ENCODE measurements at regions not wholly inside any gene's neighbourhood (a gene's known extent, or its start where the extent isn't known, plus 50 kb on each side); places are given as distances from the start of the nearest gene placed in this dataset.
A peak's percentile ranks its signal among the peaks of the same experiment; 100 is the strongest.
"Not testable (repeated sequence)": the region's sequence is repeated elsewhere in the genome, so short reads cannot be mapped to it uniquely, and the experiment has no call there.

DNA sequence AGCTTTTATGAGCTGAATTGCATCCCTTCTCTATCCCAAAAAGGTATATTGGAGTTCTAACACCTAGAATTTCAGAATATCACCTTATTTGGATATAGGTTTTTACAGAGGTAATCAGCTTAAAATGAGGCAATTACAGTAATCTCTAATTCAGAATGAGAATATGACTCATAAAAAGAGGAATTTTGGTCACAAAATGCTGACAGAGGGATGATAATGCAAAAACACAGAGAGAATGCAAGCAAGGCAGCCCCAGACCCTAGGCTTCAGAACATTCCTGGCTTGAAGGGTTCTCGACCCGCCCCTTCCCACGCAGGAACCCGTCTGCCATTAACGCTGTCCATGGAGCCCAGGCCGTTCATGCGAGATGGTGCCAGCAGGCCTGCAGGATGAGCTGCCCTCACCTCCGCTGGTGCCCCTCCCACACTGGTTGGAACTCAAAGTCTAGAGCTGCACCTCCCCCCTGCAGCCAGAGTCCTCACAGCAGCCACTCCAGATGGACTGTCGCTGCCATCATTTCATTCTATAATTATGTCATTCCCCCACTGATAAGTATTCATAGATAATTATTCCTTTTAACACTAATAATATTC is 1173.4 kb upstream of the ACO1 start:
- H3K27me3 ChIP-seq (replicated peaks; ENCODE audit: control insufficient read depth, insufficient read depth, low read length), result no peaks in the 10 kb centered on the region
- H3K4me3 ChIP-seq (ENCODE audit: low read depth, low read length), result no peak overlapping the region
- TF ChIP-seq, protein P1, sequence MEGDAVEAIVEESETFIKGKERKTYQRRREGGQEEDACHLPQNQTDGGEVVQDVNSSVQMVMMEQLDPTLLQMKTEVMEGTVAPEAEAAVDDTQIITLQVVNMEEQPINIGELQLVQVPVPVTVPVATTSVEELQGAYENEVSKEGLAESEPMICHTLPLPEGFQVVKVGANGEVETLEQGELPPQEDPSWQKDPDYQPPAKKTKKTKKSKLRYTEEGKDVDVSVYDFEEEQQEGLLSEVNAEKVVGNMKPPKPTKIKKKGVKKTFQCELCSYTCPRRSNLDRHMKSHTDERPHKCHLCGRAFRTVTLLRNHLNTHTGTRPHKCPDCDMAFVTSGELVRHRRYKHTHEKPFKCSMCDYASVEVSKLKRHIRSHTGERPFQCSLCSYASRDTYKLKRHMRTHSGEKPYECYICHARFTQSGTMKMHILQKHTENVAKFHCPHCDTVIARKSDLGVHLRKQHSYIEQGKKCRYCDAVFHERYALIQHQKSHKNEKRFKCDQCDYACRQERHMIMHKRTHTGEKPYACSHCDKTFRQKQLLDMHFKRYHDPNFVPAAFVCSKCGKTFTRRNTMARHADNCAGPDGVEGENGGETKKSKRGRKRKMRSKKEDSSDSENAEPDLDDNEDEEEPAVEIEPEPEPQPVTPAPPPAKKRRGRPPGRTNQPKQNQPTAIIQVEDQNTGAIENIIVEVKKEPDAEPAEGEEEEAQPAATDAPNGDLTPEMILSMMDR (IDR thresholded peaks at IDR 0.05; ENCODE audit: insufficient read depth in 1 of 2, low read depth in 1 of 2, low read length in 1 of 2, severe bottlenecking in 1 of 2, unreplicated experiment in 1 of 2), result no peak
- Mint-ChIP-seq H3K27ac (ENCODE audit: unreplicated experiment) (no peak overlapping the region), H3K4me1 (ENCODE audit: low read depth, unreplicated experiment) (no peaks in the 10 kb centered on the region), H3K27me3 (ENCODE audit: insufficient read depth, unreplicated experiment) (no peaks in the 10 kb centered on the region), H3K9me3 (ENCODE audit: unreplicated experiment) (no peaks in the 10 kb centered on the region), H3K4me3 (ENCODE audit: unreplicated experiment) (no peak overlapping the region), H3K36me3 (ENCODE audit: insufficient read depth, unreplicated experiment) (no peaks in the 10 kb centered on the region)
- CTCF ChIA-PET, result no interaction called here
- no peaks in the 10 kb centered on the region for H3K4me1 ChIP-seq
- POLR2A ChIA-PET, result no interaction called here
- DNase-seq, result peak; percentile 2 to 32
- no peaks in the 10 kb centered on the region for H3K9me3 ChIP-seq
- no TSS peak for BruUV-seq (replicated peaks)
- no peaks in the 10 kb centered on the region for H3K36me3 ChIP-seq (ENCODE audit: control insufficient read depth, insufficient read depth, low read length)
- intact Hi-C loops (cut with micrococcal nuclease; ENCODE audit: unreplicated experiment), result no loop called here

DNA sequence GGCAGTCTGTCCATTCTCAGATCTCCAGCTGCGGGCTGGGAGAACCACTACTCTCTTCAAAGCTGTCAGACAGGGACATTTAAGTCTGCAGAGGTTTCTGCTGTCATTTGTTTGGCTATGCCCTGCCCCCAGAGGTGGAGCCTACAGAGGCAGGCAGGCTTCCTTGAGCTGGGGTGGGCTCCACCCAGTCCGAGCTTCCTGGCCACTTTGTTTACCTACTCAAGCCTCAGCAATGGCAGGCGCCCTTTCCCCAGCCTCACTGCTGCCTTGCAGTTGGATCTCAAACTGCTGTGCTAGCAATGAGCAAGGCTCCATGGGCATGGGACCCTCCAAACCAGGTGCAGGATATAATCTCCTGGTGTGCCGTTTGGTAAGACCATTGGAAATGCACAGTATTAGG is 1154.5 kb upstream of the ACO1 start:
- CTCF ChIA-PET, result not testable (repeated sequence)

GRCh38 chr9:31232485-31232884 is 1152.0 kb upstream of the ACO1 start:
- H3K4me3 Mint-ChIP-seq (ENCODE audit: unreplicated experiment), result no peak overlapping the region
- no peaks in the 10 kb centered on the region for H3K36me3 ChIP-seq (ENCODE audit: control insufficient read depth, insufficient read depth, low read length)
- intact Hi-C loops (cut with micrococcal nuclease; ENCODE audit: unreplicated experiment), result no loop called here
- TF ChIP-seq, protein P1 (IDR thresholded peaks at IDR 0.05; ENCODE audit: insufficient read depth in 1 of 2, low read depth in 1 of 2, low read length in 1 of 2, severe bottlenecking in 1 of 2, unreplicated experiment in 1 of 2), result no peak
- H3K4me1 ChIP-seq, result no peaks in the 10 kb centered on the region
- H3K9me3 ChIP-seq, result no peaks in the 10 kb centered on the region
- no peaks in the 10 kb centered on the region for H3K4me1 Mint-ChIP-seq (ENCODE audit: low read depth, unreplicated experiment)
- no peak for DNase-seq
- CTCF ChIA-PET, result no interaction called here
- H3K9me3 Mint-ChIP-seq (ENCODE audit: unreplicated experiment), result peaks cover 21% of the 10 kb centered on the region
- no TSS peak for BruUV-seq (replicated peaks)
- POLR2A ChIA-PET, result no interaction called here
- H3K27me3 Mint-ChIP-seq (ENCODE audit: insufficient read depth, unreplicated experiment), result no peaks in the 10 kb centered on the region
- H3K27ac Mint-ChIP-seq (ENCODE audit: unreplicated experiment), result no peak overlapping the region
- peaks cover 5% of the 10 kb centered on the region for H3K36me3 Mint-ChIP-seq (ENCODE audit: insufficient read depth, unreplicated experiment)
- H3K4me3 ChIP-seq (ENCODE audit: low read depth, low read length), result no peak overlapping the region
- no peaks in the 10 kb centered on the region for H3K27me3 ChIP-seq (replicated peaks; ENCODE audit: control insufficient read depth, insufficient read depth, low read length)

More for the DNA sequence above, 1154.5 kb upstream of the ACO1 start:
- H3K36me3 ChIP-seq (ENCODE audit: control insufficient read depth, insufficient read depth, low read length); H3K9me3 ChIP-seq; H3K4me1 Mint-ChIP-seq (ENCODE audit: low read depth, unreplicated experiment); H3K27me3 ChIP-seq (replicated peaks; ENCODE audit: control insufficient read depth, insufficient read depth, low read length); intact Hi-C loops (cut with micrococcal nuclease; ENCODE audit: unreplicated experiment); H3K4me1 ChIP-seq; BruUV-seq (replicated peaks); POLR2A ChIA-PET; H3K4me3 ChIP-seq (ENCODE audit: low read depth, low read length); H3K4me3 Mint-ChIP-seq (ENCODE audit: unreplicated experiment); H3K27ac Mint-ChIP-seq (ENCODE audit: unreplicated experiment); H3K27me3 Mint-ChIP-seq (ENCODE audit: insufficient read depth, unreplicated experiment); H3K36me3 Mint-ChIP-seq (ENCODE audit: insufficient read depth, unreplicated experiment); DNase-seq: not testable (repeated sequence)
- H3K9me3 Mint-ChIP-seq (ENCODE audit: unreplicated experiment), result peaks cover 26% of the 10 kb centered on the region

GRCh38 chr9:31236344-31236743 is 1148.1 kb upstream of the ACO1 start:
- H3K4me1 ChIP-seq, result peaks cover 5% of the 10 kb centered on the region; the same call in 1 of the 2 replicates
- H3K4me3 ChIP-seq (ENCODE audit: low read depth, low read length), result no peak overlapping the region
- ChIA-PET CTCF (no interaction called here), POLR2A (no interaction called here)
- no peaks in the 10 kb centered on the region for H3K36me3 ChIP-seq (ENCODE audit: control insufficient read depth, insufficient read depth, low read length)
- H3K27ac Mint-ChIP-seq (ENCODE audit: unreplicated experiment), result no peak overlapping the region
- no peaks in the 10 kb centered on the region for H3K36me3 Mint-ChIP-seq (ENCODE audit: insufficient read depth, unreplicated experiment)
- no peak for DNase-seq
- H3K9me3 Mint-ChIP-seq (ENCODE audit: unreplicated experiment), result no peaks in the 10 kb centered on the region
- no peak overlapping the region for H3K4me3 Mint-ChIP-seq (ENCODE audit: unreplicated experiment)
- no peaks in the 10 kb centered on the region for H3K9me3 ChIP-seq
- no peaks in the 10 kb centered on the region for H3K27me3 Mint-ChIP-seq (ENCODE audit: insufficient read depth, unreplicated experiment)
- BruUV-seq (replicated peaks), result no TSS peak
- H3K4me1 Mint-ChIP-seq (ENCODE audit: low read depth, unreplicated experiment), result no peaks in the 10 kb centered on the region
- TF ChIP-seq, protein P1 (IDR thresholded peaks at IDR 0.05; ENCODE audit: insufficient read depth in 1 of 2, low read depth in 1 of 2, low read length in 1 of 2, severe bottlenecking in 1 of 2, unreplicated experiment in 1 of 2), result no peak
- no peaks in the 10 kb centered on the region for H3K27me3 ChIP-seq (replicated peaks; ENCODE audit: control insufficient read depth, insufficient read depth, low read length)
- intact Hi-C loops (cut with micrococcal nuclease; ENCODE audit: unreplicated experiment), result no loop called here
